HUES48 (cell line): ENCODE measurements at regions not wholly inside any gene's neighbourhood (a gene's known extent, or its start where the extent isn't known, plus 50 kb on each side); places are given as distances from the start of the nearest gene placed in this dataset.

Source experiments
- H3K27ac ChIP-seq: one replicate; pipeline ENCODE4 v1.7.0; 2013; ENCODE audit warnings: low read depth, low read length, inconsistent platforms
- H3K27me3 ChIP-seq: 2 replicates; pipeline ENCODE4 v1.6.1; 2013; ENCODE audit warnings: mild to moderate bottlenecking, low read length; ENCODE audit not compliant: control insufficient read depth, insufficient read depth
- H3K36me3 ChIP-seq: 2 replicates; pipeline ENCODE4 v1.6.1; 2013; ENCODE audit warnings: low read length; ENCODE audit not compliant: control insufficient read depth, insufficient read depth
- H3K4me1 ChIP-seq: 2 replicates; pipeline ENCODE4 v1.6.1; 2013; ENCODE audit warnings: mild to moderate bottlenecking, low read length; ENCODE audit not compliant: control insufficient read depth, insufficient read depth
- H3K4me3 ChIP-seq: 2 replicates; pipeline ENCODE4 v1.5.1; 2013; ENCODE audit warnings: mild to moderate bottlenecking, low read depth, low read length
- H3K9ac ChIP-seq: 2 replicates; pipeline ENCODE4 v1.6.1; 2013; ENCODE audit warnings: mild to moderate bottlenecking, low read depth, low read length, moderate library complexity
- H3K9me3 ChIP-seq: 2 replicates; pipeline ENCODE4 v1.6.1; 2013; ENCODE audit warnings: low read length; ENCODE audit not compliant: control insufficient read depth, insufficient read depth

GRCh38 chr7:19491371-19491770, 217.5 kb downstream of the POLR1F start:
- Histone ChIP-seq H3K27me3 (no peaks in the 10 kb centered on the region), H3K9me3 (peaks cover 13% of the 10 kb centered on the region), H3K4me1 (no peaks in the 10 kb centered on the region), H3K4me3 (no peak overlapping the region), H3K9ac (no peak overlapping the region), H3K27ac (no peak overlapping the region), H3K36me3 (no peaks in the 10 kb centered on the region)

- H3K9me3 ChIP-seq = peaks cover 6% of the 10 kb centered on the region; the same call in 1 of the 2 replicates
- H3K27me3 ChIP-seq = no peaks in the 10 kb centered on the region
- H3K4me3 ChIP-seq = no peak overlapping the region
- no peaks in the 10 kb centered on the region for H3K36me3 ChIP-seq
- H3K9ac ChIP-seq = no peak overlapping the region
- no peak overlapping the region for H3K27ac ChIP-seq
- no peaks in the 10 kb centered on the region for H3K4me1 ChIP-seq
These were observed 219.5 kb downstream of the POLR1F start for GRCh38 chr7:19489162-19489820.

GRCh38 chr7:19488056-19488455, 220.8 kb downstream of the POLR1F start:
- H3K36me3 ChIP-seq = no peaks in the 10 kb centered on the region
- no peak overlapping the region for H3K4me3 ChIP-seq
- no peak overlapping the region for H3K27ac ChIP-seq
- no peaks in the 10 kb centered on the region for H3K27me3 ChIP-seq
- H3K9ac ChIP-seq = no peak overlapping the region
- H3K4me1 ChIP-seq = no peaks in the 10 kb centered on the region
- H3K9me3 ChIP-seq = peaks cover 6% of the 10 kb centered on the region; the same call in 1 of the 2 replicates

GRCh38 chr7:19482628-19483027, 226.2 kb downstream of the POLR1F start:
- Histone ChIP-seq H3K9ac (no peak overlapping the region), H3K27ac (no peak overlapping the region), H3K9me3 (peaks cover 21% of the 10 kb centered on the region), H3K4me3 (no peak overlapping the region), H3K27me3 (no peaks in the 10 kb centered on the region), H3K4me1 (no peaks in the 10 kb centered on the region), H3K36me3 (no peaks in the 10 kb centered on the region)

- peaks cover 18% of the 10 kb centered on the region for H3K9me3 ChIP-seq
- no peaks in the 10 kb centered on the region for H3K27me3 ChIP-seq
- no peak overlapping the region for H3K9ac ChIP-seq
- H3K4me1 ChIP-seq = no peaks in the 10 kb centered on the region
- no peaks in the 10 kb centered on the region for H3K36me3 ChIP-seq
- no peak overlapping the region for H3K4me3 ChIP-seq
- H3K27ac ChIP-seq = no peak overlapping the region
These were observed 228.5 kb downstream of the POLR1F start for GRCh38 chr7:19480383-19480782.

GRCh38 chr7:19470031-19470430, 238.8 kb downstream of the POLR1F start:
- no peaks in the 10 kb centered on the region for H3K27me3 ChIP-seq
- no peaks in the 10 kb centered on the region for H3K9me3 ChIP-seq
- H3K4me1 ChIP-seq = no peaks in the 10 kb centered on the region
- no peaks in the 10 kb centered on the region for H3K36me3 ChIP-seq
- H3K27ac ChIP-seq = no peak overlapping the region
- no peak overlapping the region for H3K4me3 ChIP-seq
- no peak overlapping the region for H3K9ac ChIP-seq

- Histone ChIP-seq H3K9ac (no peak overlapping the region), H3K36me3 (no peaks in the 10 kb centered on the region), H3K27ac (no peak overlapping the region), H3K4me1 (no peaks in the 10 kb centered on the region), H3K9me3 (no peaks in the 10 kb centered on the region), H3K4me3 (no peak overlapping the region), H3K27me3 (no peaks in the 10 kb centered on the region)
These were observed 243.0 kb downstream of the POLR1F start for GRCh38 chr7:19465861-19466260.

GRCh38 chr7:19464751-19465150, 244.1 kb downstream of the POLR1F start:
- no peak overlapping the region for H3K9ac ChIP-seq
- no peak overlapping the region for H3K4me3 ChIP-seq
- no peaks in the 10 kb centered on the region for H3K9me3 ChIP-seq
- H3K27ac ChIP-seq = no peak overlapping the region
- H3K27me3 ChIP-seq = no peaks in the 10 kb centered on the region
- H3K4me1 ChIP-seq = no peaks in the 10 kb centered on the region
- no peaks in the 10 kb centered on the region for H3K36me3 ChIP-seq

GRCh38 chr7:19464241-19464640, 244.6 kb downstream of the POLR1F start:
- no peaks in the 10 kb centered on the region for H3K4me1 ChIP-seq
- no peak overlapping the region for H3K27ac ChIP-seq
- no peaks in the 10 kb centered on the region for H3K27me3 ChIP-seq
- H3K36me3 ChIP-seq = no peaks in the 10 kb centered on the region
- H3K9ac ChIP-seq = no peak overlapping the region
- H3K9me3 ChIP-seq = no peaks in the 10 kb centered on the region
- no peak overlapping the region for H3K4me3 ChIP-seq

GRCh38 chr7:19463581-19463980, 245.3 kb downstream of the POLR1F start:
- no peaks in the 10 kb centered on the region for H3K27me3 ChIP-seq
- H3K36me3 ChIP-seq = no peaks in the 10 kb centered on the region
- no peak overlapping the region for H3K27ac ChIP-seq
- H3K9ac ChIP-seq = no peak overlapping the region
- no peaks in the 10 kb centered on the region for H3K4me1 ChIP-seq
- H3K4me3 ChIP-seq = no peak overlapping the region
- H3K9me3 ChIP-seq = no peaks in the 10 kb centered on the region

GRCh38 chr7:19455623-19456022, 253.2 kb downstream of the POLR1F start:
- H3K36me3 ChIP-seq = no peaks in the 10 kb centered on the region
- H3K9ac ChIP-seq = no peak overlapping the region
- no peaks in the 10 kb centered on the region; the same call in 1 of the 2 replicates for H3K9me3 ChIP-seq
- no peaks in the 10 kb centered on the region for H3K27me3 ChIP-seq
- no peaks in the 10 kb centered on the region for H3K4me1 ChIP-seq
- H3K4me3 ChIP-seq = no peak overlapping the region
- no peak overlapping the region for H3K27ac ChIP-seq
